ENCODE measurements at regions not wholly inside any gene's neighbourhood (a gene's known extent, or its start where the extent isn't known, plus 50 kb on each side); places are given as distances from the start of the nearest gene placed in this dataset.

GRCh38 chr10:25661632-25662031 lies 272.4 kb upstream of the MYO3A start:
- no peak for DNase-seq (ENCODE audit: low spot score)
- TF ChIP-seq CTCF (IDR thresholded peaks at IDR 0.05), result no peak
- no peak overlapping the region for H3K27ac ChIP-seq
- no peak overlapping the region for H3K4me3 ChIP-seq

- Histone ChIP-seq H3K4me3 (no peak overlapping the region), H3K27ac (no peak overlapping the region)
- no peak for DNase-seq (ENCODE audit: low spot score)
- TF ChIP-seq CTCF (IDR thresholded peaks at IDR 0.05), result no peak
Observed at GRCh38 chr10:25666276-25666675, 267.8 kb upstream of the MYO3A start.

- TF ChIP-seq CTCF (IDR thresholded peaks at IDR 0.05), result no peak
- no peak for DNase-seq (ENCODE audit: low spot score)
- Histone ChIP-seq H3K27ac (no peak overlapping the region), H3K4me3 (no peak overlapping the region)
Observed at GRCh38 chr10:25675204-25675603, 258.8 kb upstream of the MYO3A start.

- TF ChIP-seq CTCF (IDR thresholded peaks at IDR 0.05), result no peak
- DNase-seq (ENCODE audit: low spot score), result no peak
- Histone ChIP-seq H3K4me3 (no peak overlapping the region), H3K27ac (no peak overlapping the region)
Observed at GRCh38 chr10:25675615-25676014, 258.4 kb upstream of the MYO3A start.

- Histone ChIP-seq H3K4me3 (no peak overlapping the region), H3K27ac (no peak overlapping the region)
- TF ChIP-seq CTCF (IDR thresholded peaks at IDR 0.05), result no peak
- no peak for DNase-seq (ENCODE audit: low spot score)
Observed at GRCh38 chr10:25678220-25678619, 255.8 kb upstream of the MYO3A start.

GRCh38 chr10:25678666-25679065 lies 255.4 kb upstream of the MYO3A start:
- no peak overlapping the region for H3K27ac ChIP-seq
- TF ChIP-seq CTCF (IDR thresholded peaks at IDR 0.05), result no peak
- no peak overlapping the region for H3K4me3 ChIP-seq
- DNase-seq (ENCODE audit: low spot score), result no peak

- no peak for DNase-seq (ENCODE audit: low spot score)
- Histone ChIP-seq H3K27ac (no peak overlapping the region), H3K4me3 (peak overlapping the region; percentile 60)
- TF ChIP-seq CTCF (IDR thresholded peaks at IDR 0.05), result no peak
Observed at GRCh38 chr10:25682203-25682851, 251.7 kb upstream of the MYO3A start.
